ENCODE measurements at regions not wholly inside any gene's neighbourhood (a gene's known extent, or its start where the extent isn't known, plus 50 kb on each side); places are given as distances from the start of the nearest gene placed in this dataset.

DNA sequence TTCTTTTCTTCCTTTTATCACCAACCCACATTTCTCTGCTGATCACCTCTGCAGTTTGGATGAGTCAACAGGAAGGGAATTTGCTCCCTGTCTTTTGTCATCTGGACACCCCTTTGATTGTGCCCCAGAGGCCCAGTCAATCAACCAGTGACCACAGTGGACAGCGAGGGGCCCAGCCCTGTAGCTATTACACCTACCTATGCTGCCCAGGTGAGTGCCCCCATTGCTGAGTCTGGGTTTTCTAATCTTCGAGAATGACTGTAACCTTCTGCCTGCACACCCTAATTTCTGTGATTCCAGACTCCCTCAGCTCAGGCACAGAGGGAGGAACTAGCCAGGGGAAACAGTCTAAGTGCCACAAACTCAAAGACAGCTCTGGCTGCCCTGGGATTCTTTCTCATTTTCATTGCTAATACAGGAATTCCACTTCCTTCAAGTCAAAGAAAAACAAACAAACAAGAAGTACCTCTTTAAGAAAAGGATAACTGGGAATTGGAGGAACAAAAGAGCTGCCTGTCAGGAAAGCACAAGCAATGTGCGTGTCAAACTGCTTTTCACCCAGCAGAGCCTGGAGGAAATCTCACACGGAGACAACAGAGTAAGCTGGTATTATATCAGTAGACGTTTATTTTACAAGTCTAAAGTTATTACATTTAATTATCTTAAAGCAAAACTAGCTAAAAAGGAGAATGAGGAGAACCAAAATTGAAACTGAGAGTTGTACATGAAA is 311.1 kb downstream of the AJAP1 start:
- no peak for DNase-seq (ENCODE audit: low spot score)

DNA sequence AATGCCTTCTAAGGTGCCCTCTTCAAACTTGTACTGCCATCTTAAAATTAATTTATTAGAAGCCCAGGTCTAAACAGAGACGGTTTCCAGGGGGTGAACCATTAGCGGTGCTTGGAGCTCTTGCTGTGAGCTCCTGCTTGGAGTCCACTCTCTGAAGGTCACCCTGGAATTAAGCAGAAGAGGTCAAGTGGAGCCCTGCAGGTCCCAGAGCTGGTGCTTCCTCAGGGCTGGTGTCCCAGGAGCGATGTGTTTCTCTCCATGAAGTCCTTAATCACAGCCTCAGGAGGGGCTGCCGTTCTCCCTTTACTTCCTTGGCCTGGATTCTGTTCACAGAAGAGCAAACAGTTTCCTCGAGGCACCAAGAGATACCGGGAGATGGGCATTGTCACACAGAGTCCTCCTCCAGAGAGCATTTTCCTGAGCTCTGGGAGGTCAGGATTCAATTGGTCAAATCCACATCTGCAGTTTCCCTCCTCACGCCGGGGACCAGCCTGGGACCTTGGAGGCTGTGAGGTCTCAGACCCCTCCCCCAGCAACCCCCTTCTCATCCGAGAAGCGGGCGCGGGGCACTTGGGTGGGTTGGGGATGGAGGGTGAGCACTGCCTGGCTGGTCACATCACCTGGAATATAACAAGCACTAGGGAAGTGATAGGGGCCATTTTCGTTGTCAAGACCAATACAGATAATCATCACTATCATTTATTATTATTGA is 310.4 kb downstream of the AJAP1 start:
- no peak for DNase-seq (ENCODE audit: low spot score)

DNA sequence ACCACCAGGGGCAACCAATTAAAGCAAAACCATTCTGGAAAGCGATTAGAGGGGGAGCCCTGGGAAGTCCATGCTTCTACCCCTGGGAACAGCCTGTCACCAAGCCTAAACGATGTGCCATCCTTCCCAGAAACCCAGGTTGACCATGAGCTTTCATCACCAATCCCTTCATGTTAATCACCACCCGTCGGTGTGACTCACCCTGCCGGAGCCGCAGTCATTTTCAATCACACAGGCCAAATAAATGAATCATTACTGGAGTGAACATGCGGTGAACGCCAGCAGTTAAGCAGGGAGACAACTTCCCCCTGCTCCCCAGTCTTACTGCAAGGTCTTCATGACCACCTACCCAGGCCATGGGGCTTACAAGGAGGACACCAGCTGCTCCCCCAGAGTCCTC is 308.8 kb downstream of the AJAP1 start:
- peak; percentile 0 for DNase-seq (ENCODE audit: low spot score)

DNA sequence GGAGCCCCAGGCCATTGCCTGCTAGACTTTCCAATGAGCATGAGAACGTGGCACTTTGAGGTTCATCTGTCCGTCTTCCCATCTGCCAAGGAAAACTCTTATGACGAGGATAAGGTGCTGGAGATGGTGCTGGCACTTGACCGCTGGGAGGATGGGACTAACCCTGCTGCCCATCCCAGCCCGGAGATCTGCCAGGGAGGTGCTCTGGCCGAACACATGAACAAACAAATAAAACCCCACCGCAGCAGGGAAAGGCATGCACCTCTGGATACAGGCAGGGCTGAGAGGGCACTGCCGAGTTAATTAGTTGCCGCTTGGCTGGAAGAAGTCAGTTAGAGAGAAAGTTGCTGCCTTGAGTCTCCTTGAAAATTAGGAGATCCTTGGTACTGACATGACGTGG is 308.4 kb downstream of the AJAP1 start:
- DNase-seq (ENCODE audit: low spot score) = no peak

DNA sequence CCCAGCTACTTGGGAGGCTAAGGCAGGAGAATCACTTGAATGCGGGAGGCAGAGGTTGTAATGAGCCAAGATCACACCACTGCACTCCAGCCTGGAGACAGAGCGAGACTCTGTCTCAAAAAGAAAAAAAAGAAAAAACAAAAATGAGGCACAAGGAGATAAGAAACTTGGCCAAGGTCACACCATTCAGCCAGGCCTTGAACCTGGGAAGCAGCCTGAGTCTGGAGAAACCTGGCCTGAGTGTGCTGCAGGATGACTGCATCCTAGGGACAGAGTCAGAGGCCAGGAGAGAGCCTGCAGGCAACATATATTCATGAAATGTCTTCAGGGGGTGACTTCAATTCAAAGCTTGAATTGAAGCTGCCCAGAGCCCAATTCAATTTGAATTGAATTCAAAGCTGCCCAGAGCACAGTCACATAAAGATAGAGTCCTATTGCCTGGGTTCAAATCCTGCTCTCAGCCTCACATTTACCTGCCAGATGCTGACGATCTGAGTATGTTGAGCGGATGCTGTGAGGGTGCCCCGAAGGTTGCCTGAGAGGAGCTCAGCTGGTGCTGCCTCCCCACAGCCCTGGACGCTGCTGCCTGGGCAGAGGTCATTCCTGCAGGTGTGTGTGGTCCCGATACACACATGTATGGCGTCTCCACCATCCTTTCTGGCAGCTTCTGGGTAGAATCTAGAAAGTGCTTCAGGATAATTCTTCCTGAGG is 307.7 kb downstream of the AJAP1 start:
- no peak for DNase-seq (ENCODE audit: low spot score)

DNA sequence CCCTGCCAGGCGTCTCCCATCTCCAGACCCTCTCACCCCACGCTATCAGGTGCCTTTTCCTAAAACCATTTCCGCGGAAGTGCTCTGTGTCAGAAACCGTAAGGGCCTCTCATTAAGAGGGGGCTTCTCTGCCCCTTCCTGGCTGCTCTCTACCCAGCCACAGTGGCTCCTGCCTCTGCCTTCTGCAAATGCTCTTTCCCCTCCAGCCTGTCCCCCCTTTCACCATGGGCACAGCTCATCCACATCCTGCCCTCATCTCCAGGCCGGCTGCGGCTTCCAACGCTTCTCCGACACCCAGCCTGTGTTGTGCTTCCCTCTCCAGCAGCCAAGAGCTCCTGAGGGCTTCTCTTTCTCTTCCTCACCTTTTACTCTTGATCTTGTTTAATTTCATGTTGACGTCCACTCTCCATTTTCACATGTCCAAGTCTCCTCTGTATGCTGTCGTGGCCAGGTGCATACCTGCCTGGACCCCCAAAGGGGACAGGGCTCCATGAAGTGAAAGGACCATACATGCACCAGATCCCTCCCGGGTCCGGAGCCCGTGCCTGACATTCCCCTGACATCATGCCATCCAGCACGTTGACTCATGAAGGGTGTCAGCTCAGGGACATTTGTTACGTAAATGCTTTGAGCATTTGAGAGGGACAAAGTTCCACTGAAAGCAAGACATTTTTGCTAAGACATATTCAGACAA is 306.5 kb downstream of the AJAP1 start:
- DNase-seq (ENCODE audit: low spot score) = no peak

DNA sequence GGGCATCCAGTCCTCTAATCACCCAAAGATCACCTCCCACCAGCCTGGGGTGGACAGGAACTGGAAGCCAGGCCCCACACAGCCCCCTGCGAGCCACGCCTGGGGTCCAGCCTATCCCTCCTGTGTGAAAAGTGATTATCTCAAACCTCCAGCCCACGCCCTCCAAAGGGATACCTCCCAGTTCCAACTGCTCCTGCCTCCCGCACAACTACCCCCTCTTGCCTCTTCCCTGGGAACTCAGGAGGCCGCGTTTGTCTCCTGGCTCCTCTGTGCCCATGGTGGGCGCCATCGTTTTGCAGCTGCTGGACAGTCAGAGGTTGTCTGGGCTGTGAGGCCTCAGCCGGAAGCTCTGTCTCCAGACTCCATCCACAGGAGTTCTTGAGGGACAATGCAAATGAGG is 305.9 kb downstream of the AJAP1 start:
- DNase-seq (ENCODE audit: low spot score) = no peak

DNA sequence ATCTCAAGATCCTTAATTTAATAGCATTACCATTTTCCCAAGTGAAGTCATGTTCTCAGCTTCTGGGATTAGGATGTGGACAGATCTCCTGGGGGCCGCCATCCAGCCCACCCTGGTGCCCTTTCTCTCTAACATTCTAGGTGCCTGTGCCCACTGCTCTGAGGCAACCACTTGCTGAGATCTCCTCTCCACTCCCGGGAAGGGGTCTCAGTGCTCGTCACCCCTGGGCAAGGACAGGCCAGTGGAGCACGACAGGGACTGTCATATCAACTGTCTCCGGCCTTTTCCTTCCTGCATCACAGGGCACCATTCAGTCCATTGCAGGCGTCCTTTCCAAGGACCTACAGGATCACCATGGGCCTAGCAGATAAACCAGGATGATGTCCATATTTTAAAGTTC is 304.8 kb downstream of the AJAP1 start:
- no peak for DNase-seq (ENCODE audit: low spot score)

DNA sequence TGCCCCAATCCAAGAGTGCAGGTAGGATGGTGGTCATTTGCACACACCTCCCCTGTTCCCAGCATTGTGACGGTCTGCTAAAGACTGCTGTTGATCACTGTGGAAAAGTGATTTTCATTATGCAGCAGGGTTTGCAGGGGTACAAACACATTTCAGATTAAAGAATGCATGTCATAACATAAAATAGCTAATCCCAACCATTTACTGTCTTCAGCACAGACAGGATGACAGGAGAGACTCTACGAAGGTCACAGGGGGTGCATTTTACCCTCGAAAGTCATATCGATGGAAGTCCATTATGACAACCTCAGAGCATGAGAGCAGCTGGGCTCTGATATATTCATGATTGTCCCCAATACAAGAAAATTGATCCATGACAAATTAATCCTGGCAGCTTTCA is 302.6 kb downstream of the AJAP1 start:
- no peak for DNase-seq (ENCODE audit: low spot score)

DNA sequence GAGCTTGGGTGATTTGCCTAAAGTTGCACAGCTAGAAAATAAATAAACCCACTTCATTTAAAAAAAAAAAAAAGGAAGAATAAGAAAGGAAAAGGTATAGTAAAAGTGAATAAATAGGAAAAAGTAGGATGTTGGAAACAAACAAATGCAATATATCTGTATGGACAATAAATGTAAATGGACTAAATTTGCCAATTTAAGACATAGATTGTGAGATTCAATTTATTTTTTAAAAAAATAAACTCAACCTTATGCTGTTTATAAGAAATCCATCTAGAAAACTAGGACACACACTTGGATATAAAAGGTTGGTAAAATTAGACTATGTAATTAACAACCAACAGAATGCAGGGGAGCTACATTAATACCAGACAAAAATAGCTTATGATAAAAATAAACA is 300.0 kb downstream of the AJAP1 start:
- DNase-seq (ENCODE audit: low spot score) = no peak

DNA sequence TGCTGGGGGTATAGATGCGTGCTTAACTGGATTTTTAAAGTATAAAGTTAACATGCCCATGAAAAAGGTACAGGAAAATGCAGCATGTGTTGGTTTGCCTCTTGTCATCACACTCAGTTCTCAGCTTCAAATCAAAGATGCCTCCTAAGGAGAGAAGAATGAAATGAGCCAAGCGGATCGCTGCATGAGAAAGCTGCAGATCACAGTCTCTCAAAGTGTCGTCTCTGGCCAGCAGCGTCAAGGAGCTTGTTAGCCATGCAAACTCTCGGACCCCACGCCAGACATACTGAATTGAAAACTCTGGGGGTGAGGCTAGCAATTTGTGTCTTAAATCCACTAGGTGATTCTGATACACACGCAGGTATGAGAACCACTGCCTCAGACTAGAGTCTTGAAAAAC is 297.2 kb downstream of the AJAP1 start:
- no peak for DNase-seq (ENCODE audit: low spot score)

DNA sequence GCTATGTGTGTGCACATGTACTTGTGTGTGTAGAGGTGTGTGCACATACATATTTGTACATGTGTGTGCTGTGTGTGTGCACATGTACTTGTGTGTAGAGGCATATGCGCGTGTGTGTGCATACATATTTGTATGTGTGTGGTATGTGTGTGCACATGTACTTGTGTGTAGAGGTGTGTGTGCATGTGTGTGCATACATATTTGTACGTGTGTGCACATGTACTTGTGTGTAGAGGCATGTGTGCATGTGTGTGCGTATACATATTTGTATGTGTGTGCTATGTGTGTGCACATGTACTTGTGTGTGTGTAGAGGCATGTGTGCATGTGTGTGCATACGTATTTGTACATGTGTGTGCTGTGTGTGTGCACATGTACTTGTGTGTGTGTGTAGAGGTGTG is 291.9 kb downstream of the AJAP1 start:
- no peak for DNase-seq (ENCODE audit: low spot score)

DNA sequence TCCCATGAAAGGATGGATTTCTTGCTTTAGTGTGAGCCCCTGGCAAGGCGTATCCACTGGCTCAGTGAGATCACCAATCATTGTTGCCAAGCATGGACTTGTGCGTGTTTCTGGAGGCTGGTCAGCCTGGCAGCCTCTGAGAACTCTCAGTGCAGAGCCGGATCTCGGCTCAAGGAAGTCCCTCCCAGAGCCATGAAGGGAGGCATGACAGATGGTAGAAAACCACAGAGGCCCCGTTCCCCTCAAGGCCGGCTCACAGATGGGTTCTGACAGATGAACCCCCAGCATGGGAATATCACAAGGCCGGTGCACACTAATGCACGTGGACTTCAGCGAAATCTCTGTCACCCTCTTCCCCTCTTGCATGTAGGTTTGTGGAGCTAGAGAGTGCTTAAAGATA is 290.5 kb downstream of the AJAP1 start:
- no peak for DNase-seq (ENCODE audit: low spot score)

DNA sequence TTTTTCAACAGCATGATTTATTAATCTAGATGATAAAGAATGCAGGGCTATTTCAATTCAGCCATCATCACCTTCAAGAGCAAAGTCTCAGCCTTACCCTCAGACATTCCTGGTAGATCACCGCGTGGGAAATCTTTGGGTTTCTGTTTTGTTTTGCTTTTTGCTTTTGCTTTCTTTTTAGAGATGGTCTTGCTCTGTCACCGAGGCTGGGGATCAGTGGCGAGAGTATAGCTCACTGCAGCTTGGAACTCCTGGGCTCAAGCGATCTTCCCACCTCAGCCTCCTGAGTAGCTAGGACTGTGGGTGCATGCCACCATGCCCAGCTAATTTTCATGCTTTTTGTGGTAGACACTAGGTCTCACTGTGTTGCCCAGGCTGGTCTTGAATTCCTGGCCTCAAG is 289.7 kb downstream of the AJAP1 start:
- DNase-seq (ENCODE audit: low spot score) = no peak

DNA sequence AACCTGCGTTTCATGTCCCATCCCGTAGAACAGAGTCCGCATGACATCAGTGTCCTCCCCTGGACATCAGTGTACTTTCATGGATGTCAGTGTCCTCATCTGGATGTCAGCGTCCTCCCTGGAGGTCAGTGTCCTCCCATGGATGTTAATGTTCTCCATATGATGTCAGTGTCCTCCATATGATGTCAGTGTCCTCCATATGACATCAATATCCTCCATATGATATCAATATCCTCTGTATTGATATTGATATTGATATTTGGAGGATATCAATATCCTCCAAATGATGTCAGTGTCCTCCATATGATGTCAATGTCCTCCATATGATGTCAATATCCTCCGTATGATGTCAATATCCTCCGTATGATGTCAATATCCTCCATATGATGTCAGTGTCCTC is 284.9 kb downstream of the AJAP1 start:
- DNase-seq (ENCODE audit: low spot score) = no peak

DNA sequence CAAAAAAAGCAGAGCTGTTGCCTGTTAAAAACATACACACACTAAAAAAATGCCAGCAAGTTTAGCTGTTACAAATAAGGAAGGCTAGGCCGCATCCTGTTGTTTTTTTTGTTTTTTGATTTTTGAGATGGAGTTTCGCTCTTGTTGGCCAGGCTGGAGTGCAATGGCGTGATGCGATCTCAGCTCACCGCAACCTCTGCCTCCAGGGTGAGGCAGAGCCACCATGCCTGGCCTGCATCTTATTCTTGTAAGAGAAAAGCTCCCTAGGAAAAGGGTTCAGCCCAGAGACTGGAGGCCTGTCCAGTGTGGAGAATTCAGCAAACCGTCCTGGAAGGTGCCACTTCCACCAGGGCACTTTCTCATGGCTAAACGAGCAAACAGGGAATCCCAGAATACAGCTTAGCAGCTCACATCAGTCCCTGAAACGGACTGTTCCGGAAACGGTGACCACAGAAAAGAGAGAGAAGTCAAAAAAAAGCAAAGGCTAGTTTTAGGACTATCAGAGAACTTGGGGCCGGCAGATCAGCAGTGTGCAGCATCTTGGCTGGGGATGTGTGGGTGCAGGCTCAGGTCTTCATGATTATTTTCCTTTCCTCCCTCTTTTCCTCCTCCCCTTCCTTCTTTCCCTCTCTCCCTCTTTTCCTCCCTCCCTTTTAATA is 283.6 kb downstream of the AJAP1 start:
- no peak for DNase-seq (ENCODE audit: low spot score)

DNA sequence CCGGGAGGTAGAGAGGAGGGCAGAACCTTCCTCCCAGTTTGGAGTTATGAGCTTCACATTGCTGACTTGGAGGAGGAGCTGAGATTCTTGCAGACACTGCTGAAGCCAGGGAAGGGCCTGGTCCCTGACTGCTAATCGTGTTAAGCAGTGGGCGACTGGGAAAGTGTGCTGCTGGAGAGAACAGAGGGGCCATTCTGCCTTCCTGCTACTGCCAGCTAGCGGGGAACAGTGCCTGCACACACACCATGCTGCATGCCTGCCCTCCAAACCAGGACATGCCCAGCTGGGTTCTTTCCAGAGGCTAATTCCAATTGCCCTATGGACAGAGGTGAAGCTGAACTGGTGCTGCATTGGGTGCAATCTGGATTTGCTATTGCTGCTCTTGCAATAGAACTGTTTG is 281.4 kb downstream of the AJAP1 start:
- DNase-seq (ENCODE audit: low spot score) = no peak

DNA sequence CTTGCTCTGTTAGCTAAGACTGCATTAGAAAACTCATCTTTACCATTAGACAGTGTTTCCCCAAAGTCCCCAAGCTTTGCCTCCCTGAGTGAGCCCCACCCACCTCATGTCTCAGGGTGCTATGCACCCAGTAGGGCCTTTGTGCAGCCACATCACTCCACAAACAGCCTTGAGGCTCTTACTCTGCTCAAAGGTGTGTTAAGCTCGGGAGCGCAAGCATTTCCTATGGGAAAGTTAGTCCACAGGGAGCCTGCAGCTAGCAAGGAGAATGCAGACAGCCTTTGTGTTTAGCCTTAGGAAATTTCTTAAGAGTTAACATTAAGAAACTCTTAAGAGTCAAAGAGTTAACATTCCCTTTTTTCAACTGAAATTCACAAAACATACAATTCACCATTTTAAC is 278.8 kb downstream of the AJAP1 start:
- DNase-seq (ENCODE audit: low spot score) = no peak

DNA sequence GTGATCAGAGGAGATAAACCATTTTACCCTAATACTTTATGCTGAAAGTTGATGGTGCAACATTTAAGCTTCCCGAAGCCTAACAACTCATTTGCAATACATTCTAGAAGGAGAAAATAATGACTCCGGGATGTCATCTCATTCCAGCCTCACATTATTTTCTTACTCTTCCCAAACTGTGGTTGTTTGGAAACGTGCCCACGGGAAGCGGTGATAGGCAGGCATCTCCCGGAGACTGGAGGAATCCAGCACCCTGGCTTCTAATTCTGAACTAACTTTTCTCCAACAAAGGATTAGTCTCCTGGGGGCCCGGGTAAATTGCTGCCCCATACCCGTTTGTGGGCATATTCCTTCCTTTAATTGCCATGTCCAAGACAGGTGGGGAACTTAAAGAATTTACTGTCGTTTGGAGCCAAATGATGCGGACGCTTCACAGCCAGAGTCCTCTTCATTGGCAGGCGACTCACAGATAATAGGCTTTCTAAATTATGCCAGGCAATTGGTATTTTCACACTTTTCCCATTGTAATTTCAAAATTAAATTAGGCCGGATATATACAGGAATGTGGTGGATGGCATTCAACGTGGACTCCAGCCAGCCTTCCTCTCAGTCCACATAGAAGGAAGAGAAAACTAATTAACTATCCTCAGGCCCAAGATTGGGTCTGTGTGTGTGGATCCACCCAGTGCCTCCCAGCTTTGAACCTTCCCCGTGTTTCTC is 278.1 kb downstream of the AJAP1 start:
- DNase-seq (ENCODE audit: low spot score) = no peak

DNA sequence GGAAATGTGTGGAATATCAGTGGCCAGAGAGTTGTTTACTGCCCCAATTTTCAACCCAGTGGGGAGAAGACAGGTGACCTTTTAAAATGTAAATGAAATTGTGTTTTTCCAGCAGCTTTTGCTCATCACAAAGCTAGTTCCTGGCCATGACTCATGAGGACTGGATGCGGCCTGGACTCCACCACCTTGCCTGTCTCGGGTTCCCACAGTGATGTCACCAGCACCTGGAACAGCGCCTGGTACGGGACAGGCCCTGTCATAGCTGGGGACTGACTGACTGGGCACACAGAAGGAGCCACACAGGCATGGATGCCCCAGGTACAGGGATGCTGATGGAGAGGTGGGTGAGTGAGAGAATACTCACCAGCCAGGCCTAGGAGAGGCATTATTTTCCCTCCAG is 277.1 kb downstream of the AJAP1 start:
- DNase-seq (ENCODE audit: low spot score) = no peak

DNA sequence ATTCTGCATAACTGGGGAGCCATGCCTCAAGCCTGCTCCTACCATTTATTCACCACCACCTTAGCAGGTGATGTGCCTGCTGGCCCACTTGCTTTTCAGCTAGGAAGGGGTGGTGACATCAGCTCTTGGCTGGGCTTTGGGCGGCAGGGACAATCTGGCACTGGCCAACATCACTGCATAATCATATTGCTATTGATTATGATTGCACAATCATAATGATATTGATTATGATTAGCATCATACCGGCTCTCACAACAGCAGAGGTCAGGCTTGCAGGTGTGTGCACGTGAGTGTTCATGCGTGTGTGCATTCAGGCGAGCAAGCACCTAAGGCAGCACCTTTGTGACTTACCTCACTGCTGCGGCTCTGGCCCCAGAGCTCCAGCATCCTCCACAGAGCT is 273.8 kb downstream of the AJAP1 start:
- DNase-seq (ENCODE audit: low spot score) = no peak
